ENCODE measurements at regions not wholly inside any gene's neighbourhood (a gene's known extent, or its start where the extent isn't known, plus 50 kb on each side); places are given as distances from the start of the nearest gene placed in this dataset.
A peak's percentile ranks its signal among the peaks of the same experiment; 100 is the strongest.

DNA sequence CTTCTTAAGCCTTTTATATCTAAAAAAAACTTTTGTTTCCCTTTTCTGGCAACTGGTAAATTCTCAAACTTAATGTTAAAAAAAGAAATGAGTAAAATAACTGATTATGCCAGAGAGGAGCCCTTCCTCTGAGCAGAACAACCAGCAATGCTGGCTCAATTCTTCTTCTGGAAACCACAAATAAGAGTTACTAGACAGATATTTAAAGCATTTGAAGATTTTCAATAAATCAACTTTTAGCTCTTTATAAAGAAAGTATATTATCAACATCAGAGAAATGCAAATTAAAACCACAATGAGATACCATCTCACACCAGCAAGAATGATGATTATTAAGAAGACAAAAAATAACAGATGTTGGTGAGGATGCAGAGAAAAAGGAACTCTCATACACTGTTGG lies 61.1 kb upstream of the TCF21 start:
- H3K27ac ChIP-seq: no peak overlapping the region
- DNase-seq (no peak), ATAC-seq (no peak)
- intact Hi-C loops (cut with DNase I): no loop called here
- TF ChIP-seq, protein P1, sequence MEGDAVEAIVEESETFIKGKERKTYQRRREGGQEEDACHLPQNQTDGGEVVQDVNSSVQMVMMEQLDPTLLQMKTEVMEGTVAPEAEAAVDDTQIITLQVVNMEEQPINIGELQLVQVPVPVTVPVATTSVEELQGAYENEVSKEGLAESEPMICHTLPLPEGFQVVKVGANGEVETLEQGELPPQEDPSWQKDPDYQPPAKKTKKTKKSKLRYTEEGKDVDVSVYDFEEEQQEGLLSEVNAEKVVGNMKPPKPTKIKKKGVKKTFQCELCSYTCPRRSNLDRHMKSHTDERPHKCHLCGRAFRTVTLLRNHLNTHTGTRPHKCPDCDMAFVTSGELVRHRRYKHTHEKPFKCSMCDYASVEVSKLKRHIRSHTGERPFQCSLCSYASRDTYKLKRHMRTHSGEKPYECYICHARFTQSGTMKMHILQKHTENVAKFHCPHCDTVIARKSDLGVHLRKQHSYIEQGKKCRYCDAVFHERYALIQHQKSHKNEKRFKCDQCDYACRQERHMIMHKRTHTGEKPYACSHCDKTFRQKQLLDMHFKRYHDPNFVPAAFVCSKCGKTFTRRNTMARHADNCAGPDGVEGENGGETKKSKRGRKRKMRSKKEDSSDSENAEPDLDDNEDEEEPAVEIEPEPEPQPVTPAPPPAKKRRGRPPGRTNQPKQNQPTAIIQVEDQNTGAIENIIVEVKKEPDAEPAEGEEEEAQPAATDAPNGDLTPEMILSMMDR (IDR thresholded peaks at IDR 0.05): no peak
- peaks cover 0 to 5% of the 10 kb centered on the region in 2 donors for H3K27me3 ChIP-seq
- no peak overlapping the region for H3K4me3 ChIP-seq
- H3K36me3 ChIP-seq: no peaks in the 10 kb centered on the region
- H3K4me1 ChIP-seq: no peaks in the 10 kb centered on the region
- no peaks in the 10 kb centered on the region for H3K9me3 ChIP-seq

DNA sequence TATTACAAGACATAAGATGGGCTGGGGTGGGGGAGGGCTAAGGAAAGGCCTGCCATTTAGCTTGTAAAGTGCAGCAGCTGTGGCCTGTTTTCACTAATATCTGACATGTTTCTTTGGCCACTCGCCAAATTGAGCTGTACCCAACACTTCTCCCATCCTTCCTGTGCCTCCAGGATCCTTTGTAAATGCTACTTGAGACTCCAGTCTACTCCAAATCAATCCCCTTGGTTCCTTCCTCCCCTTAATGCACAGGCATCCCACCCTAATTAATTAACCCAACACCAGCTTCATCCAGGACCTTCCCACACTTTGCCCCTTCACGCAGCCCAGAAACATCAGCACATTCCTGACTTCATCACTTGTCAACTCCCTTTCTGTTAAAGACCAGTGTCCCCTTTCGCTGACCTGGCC lies 55.0 kb upstream of the TCF21 start:
- no peak overlapping the region for H3K4me3 ChIP-seq

DNA sequence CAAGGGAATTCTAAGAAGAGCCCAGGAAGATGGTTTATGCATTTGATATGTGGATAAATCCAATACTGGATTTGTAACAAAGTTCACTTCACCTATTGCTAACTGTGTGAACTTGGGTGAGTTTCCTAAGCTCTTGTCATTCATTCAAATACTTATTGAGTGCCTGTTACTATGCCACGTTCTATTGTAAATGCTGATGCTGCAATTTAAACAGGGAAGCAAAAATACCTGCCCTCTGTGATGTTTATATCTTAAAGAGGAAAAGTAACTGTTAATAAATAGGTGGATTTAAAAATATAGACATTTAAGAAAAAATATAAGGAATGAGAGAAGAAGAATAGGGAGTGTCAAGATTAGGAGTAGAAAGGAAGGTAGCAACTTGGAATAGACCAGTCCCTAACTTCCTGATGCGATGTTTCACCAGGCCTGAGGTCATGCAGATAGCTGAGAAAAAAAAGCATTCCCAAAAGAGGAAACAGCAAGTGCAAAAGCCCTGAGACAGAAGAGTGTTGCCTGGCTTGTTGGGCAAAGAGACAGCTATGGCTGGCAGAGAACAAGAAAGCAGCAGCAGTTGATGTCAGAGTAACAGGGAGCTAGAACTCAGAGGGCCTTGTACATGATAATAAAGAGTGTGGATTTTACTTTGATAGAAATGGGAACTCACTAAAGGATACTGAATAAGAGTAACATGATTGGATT lies 54.3 kb upstream of the TCF21 start:
- Histone ChIP-seq H3K4me3 (no peak overlapping the region), H3K9me3 (no peaks in the 10 kb centered on the region), H3K27ac (no peak overlapping the region), H3K36me3 (no peaks in the 10 kb centered on the region), H3K4me1 (no peaks in the 10 kb centered on the region), H3K27me3 (peaks cover 0 to 21% of the 10 kb centered on the region in 2 donors)
- ATAC-seq: no peak
- TF ChIP-seq, protein P1 (IDR thresholded peaks at IDR 0.05): no peak
- intact Hi-C loops (cut with DNase I): no loop called here
- DNase-seq: no peak

More for the DNA sequence above, 55.0 kb upstream of the TCF21 start:
- DNase-seq (peak in 2 of 4 donors; percentile 73 to 84), ATAC-seq (no peak)
- TF ChIP-seq, protein P1 (IDR thresholded peaks at IDR 0.05): no peak
- Histone ChIP-seq H3K4me1 (no peaks in the 10 kb centered on the region), H3K9me3 (no peaks in the 10 kb centered on the region), H3K27ac (no peak overlapping the region), H3K36me3 (no peaks in the 10 kb centered on the region), H3K27me3 (peaks cover 0 to 20% of the 10 kb centered on the region in 2 donors)
- intact Hi-C loops (cut with DNase I): no loop called here

DNA sequence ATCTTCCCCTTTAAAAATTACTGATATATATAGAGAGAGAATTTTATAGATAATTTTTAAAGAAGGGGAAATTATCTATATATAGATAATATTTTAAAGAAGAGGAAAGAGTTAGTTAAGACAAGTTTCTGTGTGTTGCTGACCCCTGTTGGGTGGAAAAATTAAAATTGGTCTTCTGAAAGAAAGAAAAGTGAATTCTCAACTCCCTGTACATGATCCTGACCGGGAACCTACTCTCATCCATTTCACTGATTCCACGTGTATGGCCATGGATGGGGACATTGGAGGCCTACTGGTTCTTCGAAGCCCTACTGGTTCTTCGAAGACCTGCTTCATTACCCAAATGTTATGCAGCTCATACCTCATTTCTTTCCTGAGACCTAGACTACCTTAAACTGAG lies 53.0 kb upstream of the TCF21 start:
- no peak for DNase-seq
- peaks cover 0 to 16% of the 10 kb centered on the region in 2 donors for H3K27me3 ChIP-seq
- no peaks in the 10 kb centered on the region for H3K4me1 ChIP-seq
- TF ChIP-seq, protein P1 (IDR thresholded peaks at IDR 0.05): no peak
- no peak overlapping the region for H3K27ac ChIP-seq
- H3K9me3 ChIP-seq: no peaks in the 10 kb centered on the region
- no peaks in the 10 kb centered on the region for H3K36me3 ChIP-seq
- intact Hi-C loops (cut with DNase I): no loop called here
- H3K4me3 ChIP-seq: no peak overlapping the region
- ATAC-seq: no peak

DNA sequence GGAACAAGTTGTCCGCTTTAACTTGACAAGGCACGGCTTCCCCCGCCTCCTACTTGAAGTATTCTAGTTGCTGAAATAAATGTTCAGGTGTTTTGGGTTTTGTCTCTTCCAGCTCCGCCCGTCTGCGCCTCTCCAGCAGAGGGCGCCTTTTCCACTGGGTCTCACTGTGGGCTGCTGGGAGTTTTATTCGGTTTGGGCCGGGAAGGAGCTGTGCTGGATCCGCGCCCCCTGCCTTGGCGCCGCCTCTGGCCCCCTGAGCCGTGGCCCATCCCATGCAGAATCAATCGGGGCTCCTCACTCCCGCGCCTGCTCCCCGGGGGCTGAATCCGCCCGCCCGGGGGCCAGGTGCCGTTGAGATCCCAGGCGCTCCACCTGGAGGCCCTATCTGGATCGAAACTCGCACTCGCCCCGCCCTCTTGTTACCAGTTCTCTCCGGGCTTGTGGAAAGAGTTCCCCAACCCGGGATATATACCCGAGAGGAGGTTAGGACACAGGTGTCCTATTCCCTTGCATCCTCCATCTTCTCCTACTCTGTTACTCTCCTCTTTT lies 51.0 kb upstream of the TCF21 start:
- no peaks in the 10 kb centered on the region for H3K9me3 ChIP-seq
- intact Hi-C loops (cut with DNase I): no loop called here
- no peaks in the 10 kb centered on the region for H3K4me1 ChIP-seq
- ATAC-seq (peak; percentile 99), DNase-seq (peak in 2 of 4 donors; percentile 59 to 87)
- H3K27ac ChIP-seq: no peak overlapping the region
- no peaks in the 10 kb centered on the region for H3K36me3 ChIP-seq
- peaks cover 0 to 16% of the 10 kb centered on the region in 2 donors for H3K27me3 ChIP-seq
- peak overlapping the region in 1 of 2 donors; percentile 30 for H3K4me3 ChIP-seq
- TF ChIP-seq, protein P1 (IDR thresholded peaks at IDR 0.05): peak; percentile 58 to 61
